Neural progenitor cell (in vitro differentiated cells): ENCODE measurements at regions not wholly inside any gene's neighbourhood (a gene's known extent, or its start where the extent isn't known, plus 50 kb on each side); places are given as distances from the start of the nearest gene placed in this dataset.

Source experiments
- EZH2 ChIP-seq: fragments of 200-600 bp; sonication (generic); IDR thresholded peaks from 2 replicates; pipeline ENCODE4 v1.6.1; 2017; ENCODE audit warnings: antibody characterized with exemption, mild to moderate bottlenecking, moderate library complexity
- EZH2phosphoT487 ChIP-seq: fragments of 200-600 bp; sonication (generic); IDR thresholded peaks from 2 replicates; pipeline ENCODE4 v1.6.1; 2017; ENCODE audit warnings: antibody characterized with exemption
- TF ChIP-seq, protein P1 (sequence below): fragments of 200-600 bp; sonication (generic); IDR thresholded peaks from 2 replicates; pipeline ENCODE4 v1.5.1; 2017; ENCODE audit warnings: antibody characterized with exemption, mild to moderate bottlenecking

DNA sequence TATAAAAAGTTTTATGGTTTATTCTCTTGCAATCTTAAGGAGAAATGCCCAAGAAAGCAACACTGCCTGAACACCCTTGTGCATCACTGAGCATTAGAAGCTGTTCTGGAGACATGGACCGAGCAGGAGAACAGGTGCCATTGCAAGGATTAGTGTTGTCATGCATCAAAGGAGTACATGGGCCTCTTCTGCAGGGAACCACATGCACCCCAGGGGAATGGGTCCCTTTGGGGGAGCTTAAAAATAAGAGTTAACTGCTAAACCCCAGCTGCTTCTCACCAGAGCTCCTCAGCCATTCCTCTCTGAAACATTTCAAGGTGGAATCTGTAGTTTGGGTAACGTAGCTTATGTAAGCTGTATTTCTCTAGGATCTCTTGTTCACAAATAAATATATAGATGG, 353.0 kb upstream of the SLC7A11 start:
- TF ChIP-seq, protein P1, sequence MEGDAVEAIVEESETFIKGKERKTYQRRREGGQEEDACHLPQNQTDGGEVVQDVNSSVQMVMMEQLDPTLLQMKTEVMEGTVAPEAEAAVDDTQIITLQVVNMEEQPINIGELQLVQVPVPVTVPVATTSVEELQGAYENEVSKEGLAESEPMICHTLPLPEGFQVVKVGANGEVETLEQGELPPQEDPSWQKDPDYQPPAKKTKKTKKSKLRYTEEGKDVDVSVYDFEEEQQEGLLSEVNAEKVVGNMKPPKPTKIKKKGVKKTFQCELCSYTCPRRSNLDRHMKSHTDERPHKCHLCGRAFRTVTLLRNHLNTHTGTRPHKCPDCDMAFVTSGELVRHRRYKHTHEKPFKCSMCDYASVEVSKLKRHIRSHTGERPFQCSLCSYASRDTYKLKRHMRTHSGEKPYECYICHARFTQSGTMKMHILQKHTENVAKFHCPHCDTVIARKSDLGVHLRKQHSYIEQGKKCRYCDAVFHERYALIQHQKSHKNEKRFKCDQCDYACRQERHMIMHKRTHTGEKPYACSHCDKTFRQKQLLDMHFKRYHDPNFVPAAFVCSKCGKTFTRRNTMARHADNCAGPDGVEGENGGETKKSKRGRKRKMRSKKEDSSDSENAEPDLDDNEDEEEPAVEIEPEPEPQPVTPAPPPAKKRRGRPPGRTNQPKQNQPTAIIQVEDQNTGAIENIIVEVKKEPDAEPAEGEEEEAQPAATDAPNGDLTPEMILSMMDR: no peak
- no peak for TF ChIP-seq EZH2
- no peak for TF ChIP-seq EZH2phosphoT487
